Right renal pelvis (tissue), 4 donors: ENCODE measurements at regions not wholly inside any gene's neighbourhood (a gene's known extent, or its start where the extent isn't known, plus 50 kb on each side); places are given as distances from the start of the nearest gene placed in this dataset.

Source experiments
- DNase-seq, 4 donors: peaks; one replicate each; pipeline ENCODE4 v3.0.0-alpha.2; 2013; ENCODE audit warnings: low read depth in 4 of 4, low spot score in 3 of 4, missing footprints in 1 of 4

- no peak for DNase-seq
These were observed 2252.5 kb downstream of the TP53TG3F start for GRCh38 chr16:35711958-35712357.

GRCh38 chr16:35713762-35714650, 2254.6 kb downstream of the TP53TG3F start:
- DNase-seq, result no peak

GRCh38 chr16:35714665-35715064, 2255.3 kb downstream of the TP53TG3F start:
- DNase-seq, result no peak

GRCh38 chr16:35724551-35724950, 2265.1 kb downstream of the TP53TG3F start:
- no peak for DNase-seq

- no peak for DNase-seq
These were observed 2266.5 kb downstream of the TP53TG3F start for GRCh38 chr16:35725949-35726348.

GRCh38 chr16:35730251-35730650, 2270.8 kb downstream of the TP53TG3F start:
- no peak for DNase-seq

- DNase-seq, result no peak
These were observed 2272.1 kb downstream of the TP53TG3F start for GRCh38 chr16:35731341-35732040.

GRCh38 chr16:35732046-35732810, 2272.8 kb downstream of the TP53TG3F start:
- DNase-seq, result no peak

- DNase-seq, result no peak
These were observed 2274.0 kb downstream of the TP53TG3F start for GRCh38 chr16:35733278-35733965.

GRCh38 chr16:35733971-35734702, 2274.7 kb downstream of the TP53TG3F start:
- no peak for DNase-seq

- no peak for DNase-seq
These were observed 2275.5 kb downstream of the TP53TG3F start for GRCh38 chr16:35734728-35735402.

GRCh38 chr16:35735403-35736251, 2276.2 kb downstream of the TP53TG3F start:
- no peak for DNase-seq

GRCh38 chr16:35736546-35736945, 2277.1 kb downstream of the TP53TG3F start:
- no peak for DNase-seq

GRCh38 chr16:35737076-35737475, 2277.7 kb downstream of the TP53TG3F start:
- no peak for DNase-seq

GRCh38 chr16:35741546-35741945, 2282.1 kb downstream of the TP53TG3F start:
- no peak for DNase-seq

GRCh38 chr16:35743101-35743692, 2283.8 kb downstream of the TP53TG3F start:
- DNase-seq, result no peak

GRCh38 chr16:35744084-35744483, 2284.7 kb downstream of the TP53TG3F start:
- no peak for DNase-seq

- no peak for DNase-seq
These were observed 2285.3 kb downstream of the TP53TG3F start for GRCh38 chr16:35744726-35745125.
